PC-9 (cell line): ENCODE measurements at regions not wholly inside any gene's neighbourhood (a gene's known extent, or its start where the extent isn't known, plus 50 kb on each side); places are given as distances from the start of the nearest gene placed in this dataset.

Experiments used
- CTCF ChIP-seq: fragments of 200-600 bp; sonication (generic); conservative IDR thresholded peaks from 2 replicates; pipeline ENCODE4 v1.6.1; 2017; ENCODE audit warnings: mixed run types, antibody characterized with exemption, mild to moderate bottlenecking, moderate library complexity
- EZH2 ChIP-seq: fragments of 200-600 bp; sonication (generic); IDR thresholded peaks from 2 replicates; pipeline ENCODE4 v1.8.0; 2017; ENCODE audit warnings: antibody characterized with exemption, low read depth

DNA sequence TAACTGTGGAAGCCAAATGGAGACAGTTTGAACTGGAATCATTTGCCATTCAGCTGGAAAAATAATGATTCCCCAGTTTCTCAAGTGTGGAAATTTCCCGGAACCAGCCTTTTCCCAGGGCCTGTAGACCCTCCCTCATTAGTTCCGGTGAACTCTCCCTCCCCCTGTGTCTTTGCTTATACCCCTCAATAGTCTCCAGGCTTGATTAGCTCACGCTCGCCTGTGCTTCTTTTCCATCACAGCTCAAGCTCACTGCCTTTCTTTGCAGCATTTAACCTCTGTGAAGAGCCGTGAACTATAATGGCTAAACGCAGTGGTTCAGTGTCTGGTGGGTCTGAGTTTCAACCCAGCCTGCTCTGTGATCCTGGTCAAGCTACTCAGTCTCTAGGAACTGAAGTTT is 690.8 kb downstream of the INHBA start:
- TF ChIP-seq CTCF (no peak), EZH2 (no peak)
